HG03439 (cell line): ENCODE measurements at regions not wholly inside any gene's neighbourhood (a gene's known extent, or its start where the extent isn't known, plus 50 kb on each side); places are given as distances from the start of the nearest gene placed in this dataset.
"Not testable (repeated sequence)": the region's sequence is repeated elsewhere in the genome, so short reads cannot be mapped to it uniquely, and the experiment has no call there.

Experiments used
- ATAC-seq: cut with Tn5 transposase; IDR thresholded peaks from one replicate; pipeline ENCODE4 v1.9.1; 2021; ENCODE audit warnings: mild to moderate bottlenecking, moderate library complexity; ENCODE audit not compliant: unreplicated experiment

DNA sequence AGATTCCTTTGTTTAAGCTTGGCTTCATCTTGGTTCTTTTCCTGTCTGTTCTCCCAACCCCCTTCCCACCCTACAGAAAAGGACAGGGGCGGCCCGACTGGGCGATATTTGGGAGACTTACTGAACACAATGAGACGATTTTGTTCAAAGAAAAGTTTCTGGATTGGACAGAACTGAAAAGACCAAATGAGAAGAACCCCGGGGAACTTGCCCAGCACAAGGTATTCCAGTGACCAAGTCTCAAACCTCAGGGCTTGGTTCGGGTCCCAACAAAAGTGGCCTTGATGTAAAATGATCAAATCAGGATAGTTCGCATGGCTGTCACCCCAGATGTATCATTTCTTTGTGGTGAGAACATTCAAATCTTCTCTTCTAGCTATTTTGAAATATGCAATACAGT is 73.9 kb upstream of the LYZL2 start:
- not testable (repeated sequence) for ATAC-seq

DNA sequence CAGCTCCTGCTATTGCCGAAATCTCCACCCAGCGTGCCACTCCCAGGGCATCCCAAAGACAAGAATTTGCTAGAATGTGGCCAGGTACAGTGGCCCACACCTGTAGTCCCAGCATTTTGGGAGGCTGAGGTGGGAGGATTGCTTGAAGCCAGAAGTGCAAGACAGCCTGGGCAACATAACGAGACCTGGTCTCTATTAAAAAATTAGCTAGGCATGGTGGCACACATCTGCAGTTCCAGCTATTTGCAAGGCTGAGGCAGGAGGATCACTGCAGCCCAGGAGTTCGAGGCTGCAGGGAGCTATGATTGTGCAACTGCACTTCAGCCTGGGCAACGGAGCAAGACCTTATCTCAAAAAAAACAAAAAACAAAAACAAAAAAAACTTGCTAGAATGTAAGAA is 73.3 kb upstream of the LYZL2 start:
- no peak for ATAC-seq

DNA sequence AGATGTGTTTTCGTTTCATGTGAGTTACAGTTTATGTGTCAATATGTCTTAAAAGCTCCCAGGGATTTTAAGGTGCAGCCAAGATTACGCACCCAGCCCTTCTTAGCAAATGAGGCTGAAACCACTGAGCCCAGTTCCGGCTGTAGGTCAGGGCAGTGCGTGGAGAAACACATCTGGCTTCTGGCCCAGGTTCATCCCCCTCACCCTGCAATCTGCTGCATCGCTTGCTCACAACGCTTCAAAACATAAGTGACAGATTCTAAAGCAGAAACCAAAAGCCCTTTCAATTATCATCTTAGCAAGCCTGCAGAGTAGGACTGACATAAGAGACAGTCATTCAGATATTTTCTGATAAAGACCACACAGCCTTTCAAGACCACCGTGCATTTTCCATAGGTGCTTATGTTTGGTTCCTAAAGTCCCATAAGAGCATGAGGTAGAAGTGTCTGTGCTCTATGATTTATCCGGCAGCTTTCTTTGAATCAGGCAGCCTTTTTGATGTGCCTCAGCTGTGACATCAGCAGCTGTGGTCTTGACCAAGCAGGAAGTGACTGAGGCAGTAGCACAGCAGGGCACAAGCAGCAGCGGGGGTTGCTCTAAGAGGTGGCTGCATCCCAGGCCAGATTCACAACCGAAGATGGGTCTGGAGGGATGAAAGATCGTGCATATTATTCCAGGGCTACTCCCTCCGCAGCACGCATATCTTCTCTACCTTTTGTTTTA is 72.1 kb upstream of the LYZL2 start:
- peak; percentile 67 for ATAC-seq

DNA sequence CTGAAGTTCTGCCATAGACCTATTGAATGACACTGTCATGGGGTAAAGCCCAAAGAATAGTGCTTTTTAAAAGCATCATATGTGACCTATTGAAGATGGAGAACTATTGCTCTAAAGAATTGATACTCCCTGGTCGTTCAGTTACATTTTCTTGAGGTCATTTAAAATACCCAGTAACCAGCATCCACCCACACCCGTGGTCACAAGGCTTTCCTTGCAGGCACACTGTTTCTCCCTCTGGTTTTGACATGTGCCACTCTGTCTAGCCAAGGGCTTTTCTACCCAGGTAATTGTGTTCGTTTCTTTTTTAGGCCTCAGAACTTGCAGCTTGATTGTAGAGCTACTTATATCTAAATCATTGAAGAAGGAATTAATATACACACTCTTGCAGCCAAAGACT is 68.3 kb upstream of the LYZL2 start:
- no peak for ATAC-seq

DNA sequence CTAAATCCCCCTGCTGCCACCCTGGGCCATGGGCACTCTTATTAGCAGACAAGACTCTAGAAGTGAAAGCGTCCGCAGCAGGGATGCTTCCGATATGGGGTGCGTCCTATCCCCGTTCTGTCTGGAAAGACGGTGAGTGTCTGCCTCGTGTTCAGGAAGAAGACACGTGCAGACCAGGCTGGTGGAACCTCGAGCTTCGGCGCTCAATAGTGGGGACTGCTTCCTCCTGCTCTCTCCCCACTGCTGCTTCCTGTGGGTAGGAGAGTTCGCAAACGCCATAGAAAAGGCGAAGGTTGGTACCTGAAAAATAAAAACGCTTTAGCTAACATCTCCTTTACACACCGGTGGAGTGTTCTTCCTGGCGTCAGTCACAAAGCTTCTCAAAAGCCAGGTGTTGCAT is 67.7 kb upstream of the LYZL2 start:
- ATAC-seq: not testable (repeated sequence)

DNA sequence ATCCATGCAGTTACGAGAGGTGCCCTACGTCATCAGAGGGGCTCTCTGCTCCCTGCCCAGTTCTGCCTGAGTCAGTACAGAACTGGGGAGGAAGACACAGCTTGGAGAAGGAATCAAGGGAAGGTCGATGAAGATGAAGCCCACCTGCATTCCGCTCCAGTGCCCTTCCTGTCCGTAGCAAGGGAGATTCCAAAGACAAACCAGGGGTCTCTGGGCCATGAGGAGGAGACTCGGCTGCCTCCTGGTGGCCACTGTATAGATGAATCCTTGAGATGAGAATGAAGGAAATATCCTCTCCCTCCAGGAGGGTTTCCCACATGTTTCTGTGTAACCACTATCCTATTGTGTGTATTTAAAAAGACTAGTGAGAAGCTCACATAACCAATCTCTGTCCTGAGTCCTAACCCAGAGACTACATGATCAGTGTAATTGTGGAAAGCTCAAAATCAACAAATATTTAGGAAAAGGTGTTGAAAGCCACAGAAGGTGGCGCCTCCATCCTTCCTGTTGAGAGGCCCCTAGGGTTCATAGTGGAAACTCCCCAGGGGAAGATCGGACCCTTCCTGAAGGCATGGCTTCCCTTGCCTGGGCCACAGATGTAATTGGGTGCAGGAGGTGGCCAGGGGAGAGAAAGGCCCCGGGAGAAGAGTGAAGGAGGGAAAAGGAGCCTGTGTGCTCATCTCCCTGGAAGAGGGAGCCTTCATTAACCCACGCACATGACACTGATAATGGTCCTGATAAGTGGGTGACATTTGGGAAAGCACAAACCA is 67.0 kb upstream of the LYZL2 start:
- ATAC-seq: not testable (repeated sequence)

DNA sequence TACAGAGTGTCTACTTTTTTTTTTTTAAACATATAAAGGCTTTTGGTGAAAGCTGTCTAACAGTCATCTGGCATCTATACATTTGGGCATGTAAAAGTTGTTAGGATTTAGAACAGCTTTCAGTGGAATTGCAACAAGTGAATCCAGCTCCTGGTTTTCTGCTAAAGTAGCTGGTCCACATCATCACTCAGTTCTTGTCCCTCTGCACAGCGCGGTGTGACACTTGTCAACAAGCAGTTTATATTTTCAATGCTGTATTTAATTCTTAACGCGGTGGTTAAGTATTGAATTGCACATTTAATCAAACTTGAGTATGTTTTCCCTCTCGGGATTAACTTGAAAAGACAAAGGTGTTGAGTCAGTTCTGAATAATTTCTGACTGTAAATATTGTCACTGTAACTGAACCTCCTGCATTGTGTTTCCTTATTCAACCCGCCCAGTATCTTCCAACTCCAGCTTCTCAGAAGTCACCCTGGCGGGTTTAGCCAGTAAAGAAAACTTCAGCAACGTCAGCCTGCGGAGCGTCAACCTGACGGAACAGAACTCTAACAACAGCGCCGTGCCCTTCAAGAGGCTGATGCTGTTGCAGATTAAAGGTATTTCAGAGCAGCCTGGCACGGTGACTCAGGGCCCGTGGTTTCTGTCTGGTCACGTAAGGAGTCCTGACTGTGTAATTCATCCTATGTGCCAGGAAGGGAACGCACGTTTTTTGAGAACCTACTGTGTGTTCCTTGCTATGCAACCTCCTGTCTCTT is 66.1 kb upstream of the LYZL2 start:
- ATAC-seq: not testable (repeated sequence)

DNA sequence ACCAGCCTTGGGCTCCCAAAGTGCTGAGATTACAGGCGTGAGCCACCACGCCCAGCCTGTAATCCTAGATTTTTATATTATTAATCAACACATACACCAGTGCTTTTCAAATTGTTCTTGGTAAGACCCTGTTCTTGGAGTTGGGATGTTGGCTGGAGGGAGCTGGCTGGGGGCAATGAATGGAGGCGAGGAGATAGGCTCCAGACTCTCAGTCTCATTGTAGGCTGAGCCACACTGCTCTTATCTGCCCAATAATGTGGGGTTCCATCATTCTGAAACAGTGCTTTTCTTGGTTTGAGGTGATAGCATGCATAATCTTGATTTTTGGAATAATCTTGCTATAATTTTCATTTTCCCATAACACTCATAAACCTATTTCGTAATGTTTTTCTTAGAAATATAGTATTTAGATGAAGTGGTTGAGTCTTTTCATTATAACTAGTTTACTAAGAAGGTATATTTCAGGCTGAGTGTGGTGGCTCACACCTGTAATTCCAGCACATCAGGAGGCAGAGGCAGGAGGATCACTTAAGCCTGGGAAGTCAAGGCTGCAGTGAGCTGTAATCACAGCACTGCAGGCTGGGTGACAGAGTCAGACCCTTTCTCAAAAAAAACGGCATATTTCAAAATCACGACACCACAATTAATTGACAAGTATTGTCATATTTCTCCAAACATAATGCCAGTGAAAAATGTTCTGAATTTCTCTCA is 65.1 kb upstream of the LYZL2 start:
- ATAC-seq: no peak

DNA sequence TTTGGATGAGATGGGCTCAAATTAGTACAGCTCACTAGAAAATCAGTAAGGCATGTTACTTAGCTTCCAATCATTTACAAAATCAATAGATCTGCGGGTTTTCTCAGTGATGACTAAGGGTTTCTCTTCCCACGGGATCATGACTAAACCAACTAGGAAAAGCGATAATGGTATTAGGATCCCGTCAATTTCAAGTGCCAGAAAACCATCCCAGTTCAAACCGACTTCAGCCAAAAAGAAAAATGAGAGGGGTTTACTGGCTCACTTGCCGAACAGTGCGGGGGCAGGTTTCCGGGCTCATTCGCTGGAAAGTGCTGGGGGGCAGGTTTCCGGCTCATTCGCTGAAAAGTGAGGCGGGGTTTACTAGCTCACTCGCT is 62.1 kb upstream of the LYZL2 start:
- no peak for ATAC-seq

DNA sequence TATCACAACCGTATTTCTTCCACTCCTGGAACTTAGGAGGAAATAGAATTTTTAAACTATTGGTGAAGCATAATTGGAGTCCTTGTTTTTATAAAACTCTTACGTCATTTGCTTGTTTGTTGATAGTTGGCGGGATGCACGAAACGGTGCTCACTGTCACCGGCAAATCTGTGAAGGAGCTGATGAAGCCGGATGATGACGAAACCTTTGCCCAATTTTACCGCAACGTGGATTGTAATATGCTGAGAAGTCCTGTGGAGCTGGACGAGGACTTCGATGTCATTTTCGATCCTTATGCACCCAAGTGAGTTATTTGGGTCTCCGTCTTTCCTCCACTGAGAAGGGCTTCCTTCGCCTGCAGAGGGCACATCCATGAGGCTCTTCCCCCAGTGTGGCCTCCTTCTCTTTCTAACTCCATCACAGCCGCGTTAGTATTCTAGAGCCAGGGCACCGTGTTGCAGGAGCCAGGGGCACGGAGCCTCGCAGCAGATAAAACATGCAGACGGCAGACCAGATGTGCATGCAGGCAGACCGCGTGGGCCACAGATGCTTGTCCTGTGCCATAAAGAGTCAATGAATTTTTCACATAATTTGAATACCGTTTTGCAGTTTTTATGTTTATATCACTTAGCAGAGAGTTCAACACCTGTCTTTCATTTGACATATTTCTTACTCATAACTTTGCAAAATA is 61.5 kb upstream of the LYZL2 start:
- not testable (repeated sequence) for ATAC-seq

DNA sequence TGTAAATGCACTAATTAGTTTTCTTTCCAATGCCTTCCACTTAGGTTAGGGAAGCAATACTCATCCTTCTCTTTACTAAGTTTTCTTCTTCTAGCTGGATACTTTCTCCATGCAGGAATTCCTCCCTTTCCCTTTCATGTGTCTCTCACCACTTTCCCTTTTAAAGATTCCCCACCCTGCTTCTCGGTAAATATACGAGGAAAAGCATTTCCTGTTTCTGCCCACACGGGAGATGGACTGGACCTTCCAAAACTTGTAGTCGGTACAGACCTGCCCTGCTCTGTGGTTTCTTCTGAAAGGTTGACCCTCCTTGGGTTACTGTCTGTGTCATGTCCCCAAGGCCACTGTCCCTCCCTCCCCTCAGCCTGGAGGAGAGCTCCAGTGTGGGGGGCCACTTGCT is 58.9 kb upstream of the LYZL2 start:
- no peak for ATAC-seq

DNA sequence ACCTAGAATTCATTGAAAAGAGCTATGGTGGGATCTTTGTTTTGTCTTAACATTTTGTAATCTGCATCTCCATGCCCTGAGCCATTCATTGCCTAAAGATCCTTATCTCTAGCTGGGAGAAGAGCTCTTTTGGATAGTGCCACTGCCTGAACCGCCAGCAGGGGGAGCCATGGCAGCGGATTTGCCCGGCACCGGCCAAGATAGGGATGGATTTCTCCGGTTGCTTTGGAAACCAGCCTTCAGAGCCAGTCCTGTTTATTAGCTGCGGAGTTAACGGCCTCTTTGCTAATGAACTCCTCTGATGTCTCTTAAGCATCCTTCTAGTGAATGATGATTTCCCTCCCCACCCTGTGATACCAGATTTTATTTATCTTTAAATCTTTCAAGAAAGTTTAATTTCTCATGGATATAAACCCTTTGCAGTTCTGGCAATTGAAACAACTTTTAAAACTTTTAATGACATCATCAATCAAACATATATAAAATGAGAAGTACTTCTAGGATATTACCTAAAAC is 58.2 kb upstream of the LYZL2 start:
- no peak for ATAC-seq

DNA sequence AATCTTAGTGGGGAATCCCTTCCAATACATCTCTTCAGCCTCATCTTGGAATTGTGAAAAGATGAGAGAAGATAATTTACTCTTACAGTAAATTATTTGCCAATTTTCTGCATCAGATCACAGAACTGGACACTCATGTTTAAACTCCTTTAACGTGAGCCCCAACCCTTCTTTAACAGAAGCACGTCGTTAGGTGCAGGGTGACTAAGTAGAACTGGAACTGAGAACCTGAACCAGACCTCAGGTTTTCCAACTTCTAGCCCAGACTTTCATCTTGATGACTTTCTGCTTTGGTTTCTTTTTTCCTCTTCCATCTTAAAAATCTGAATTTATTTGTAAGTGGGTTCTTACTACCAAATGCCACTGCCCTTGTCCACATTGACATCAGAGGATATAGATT is 57.2 kb upstream of the LYZL2 start:
- no peak for ATAC-seq

DNA sequence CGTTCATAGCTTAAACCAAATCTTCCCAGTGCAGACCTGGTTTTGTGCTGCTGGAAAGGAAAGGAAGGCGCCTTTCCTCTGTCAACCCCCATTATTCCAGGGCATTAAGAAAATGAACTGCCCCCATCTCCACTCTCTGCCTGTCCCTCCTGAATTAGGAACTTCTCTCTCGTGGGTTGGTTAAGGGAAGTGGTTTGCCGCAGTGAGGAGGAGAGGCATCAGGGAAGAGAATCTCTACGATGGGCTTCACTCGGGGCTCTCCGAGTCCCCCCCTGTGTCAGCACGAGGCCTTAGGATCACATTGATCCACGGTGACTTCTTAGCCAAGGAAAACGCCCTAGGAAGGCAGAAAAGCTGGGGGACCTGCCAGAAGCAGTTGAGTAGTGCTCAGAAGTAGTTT is 53.9 kb upstream of the LYZL2 start:
- no peak for ATAC-seq

DNA sequence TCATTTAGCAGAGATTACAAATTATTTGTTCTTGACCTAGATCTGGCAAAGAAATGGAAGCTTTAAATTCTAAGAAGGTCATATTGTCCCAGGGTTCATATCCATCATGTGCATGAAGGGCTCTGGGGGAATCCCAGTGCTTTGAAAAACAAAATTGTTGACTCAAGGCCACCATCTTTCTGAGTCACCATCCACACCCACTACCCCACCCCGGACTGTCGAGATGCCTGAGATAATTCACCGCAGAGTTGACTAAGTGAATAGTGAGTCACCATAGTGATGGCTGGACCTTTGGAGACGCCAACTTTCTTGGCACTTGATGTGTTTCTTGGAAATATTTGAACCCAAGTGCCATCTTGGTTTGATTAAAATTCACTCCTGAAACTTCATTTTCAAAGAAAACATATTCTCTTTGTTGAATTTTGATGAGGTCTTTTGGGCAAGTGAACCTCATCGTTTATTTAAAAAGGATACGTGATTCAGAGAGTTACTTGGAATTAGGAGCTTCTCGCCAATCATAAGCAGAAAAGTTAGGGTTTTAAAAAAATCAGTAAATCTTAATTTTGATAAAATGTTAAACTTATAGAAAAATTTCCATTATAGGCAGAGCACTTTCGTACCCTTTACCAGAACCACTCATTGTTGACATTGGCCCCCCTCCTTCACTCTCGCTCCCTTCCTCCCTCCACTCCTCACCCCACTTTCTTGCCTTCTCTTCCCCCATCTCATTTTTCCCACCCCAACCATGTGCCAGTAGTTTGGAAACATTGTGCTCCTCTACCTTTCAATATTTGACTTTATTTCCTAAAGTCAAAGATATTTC is 53.0 kb upstream of the LYZL2 start:
- ATAC-seq: not testable (repeated sequence)

DNA sequence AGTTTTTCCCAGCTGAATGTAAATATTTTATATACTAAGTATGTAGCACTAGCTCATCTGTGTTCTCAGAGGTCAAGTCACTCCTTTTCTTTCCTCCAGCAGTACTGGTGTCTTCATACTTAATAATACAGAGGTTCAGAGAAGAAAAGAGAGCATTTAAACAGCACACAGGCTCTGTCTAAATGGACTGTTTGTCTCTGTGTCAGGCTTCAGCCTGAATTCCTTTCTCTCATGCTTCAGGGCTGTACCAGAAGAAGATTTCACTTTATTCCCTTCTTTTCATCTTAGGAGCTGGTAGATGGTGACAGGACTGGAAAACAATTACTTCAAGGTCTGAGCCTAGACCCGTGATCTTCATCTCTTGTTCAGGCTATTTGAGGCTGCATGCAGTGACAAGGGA is 51.4 kb upstream of the LYZL2 start:
- ATAC-seq: no peak
